ENCODE measurements at regions not wholly inside any gene's neighbourhood (a gene's known extent, or its start where the extent isn't known, plus 50 kb on each side); places are given as distances from the start of the nearest gene placed in this dataset.

GRCh38 chr14:58797010-58797429 is 159.3 kb downstream of the DACT1 start:
- no peaks in the 10 kb centered on the region for H3K79me2 ChIP-seq (replicated peaks; ENCODE audit: insufficient read depth, low read length)
- no peak for TF ChIP-seq SMC3 (conservative IDR thresholded peaks at IDR 0.05; ENCODE audit: poor library complexity)
- TF ChIP-seq TAF1 (IDR thresholded peaks at IDR 0.05; ENCODE audit: low read depth) = no peak
- TF ChIP-seq, protein P1, sequence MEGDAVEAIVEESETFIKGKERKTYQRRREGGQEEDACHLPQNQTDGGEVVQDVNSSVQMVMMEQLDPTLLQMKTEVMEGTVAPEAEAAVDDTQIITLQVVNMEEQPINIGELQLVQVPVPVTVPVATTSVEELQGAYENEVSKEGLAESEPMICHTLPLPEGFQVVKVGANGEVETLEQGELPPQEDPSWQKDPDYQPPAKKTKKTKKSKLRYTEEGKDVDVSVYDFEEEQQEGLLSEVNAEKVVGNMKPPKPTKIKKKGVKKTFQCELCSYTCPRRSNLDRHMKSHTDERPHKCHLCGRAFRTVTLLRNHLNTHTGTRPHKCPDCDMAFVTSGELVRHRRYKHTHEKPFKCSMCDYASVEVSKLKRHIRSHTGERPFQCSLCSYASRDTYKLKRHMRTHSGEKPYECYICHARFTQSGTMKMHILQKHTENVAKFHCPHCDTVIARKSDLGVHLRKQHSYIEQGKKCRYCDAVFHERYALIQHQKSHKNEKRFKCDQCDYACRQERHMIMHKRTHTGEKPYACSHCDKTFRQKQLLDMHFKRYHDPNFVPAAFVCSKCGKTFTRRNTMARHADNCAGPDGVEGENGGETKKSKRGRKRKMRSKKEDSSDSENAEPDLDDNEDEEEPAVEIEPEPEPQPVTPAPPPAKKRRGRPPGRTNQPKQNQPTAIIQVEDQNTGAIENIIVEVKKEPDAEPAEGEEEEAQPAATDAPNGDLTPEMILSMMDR (IDR thresholded peaks at IDR 0.05; ENCODE audit: poor library complexity, severe bottlenecking) = no peak
- no peak for TF ChIP-seq EP300 (conservative IDR thresholded peaks at IDR 0.05; ENCODE audit: poor library complexity, severe bottlenecking)
- no peak for TF ChIP-seq MXI1 (conservative IDR thresholded peaks at IDR 0.05; ENCODE audit: poor library complexity, severe bottlenecking)
- no peak for TF ChIP-seq REST (IDR thresholded peaks at IDR 0.05; ENCODE audit: borderline replicate concordance)
- TF ChIP-seq EZH2 (IDR thresholded peaks at IDR 0.05; ENCODE audit: borderline replicate concordance, insufficient read depth, low read length, poor library complexity, severe bottlenecking) = no peak
- no peak for TF ChIP-seq POLR2AphosphoS5 (IDR thresholded peaks at IDR 0.05)
- TF ChIP-seq RAD21 (conservative IDR thresholded peaks at IDR 0.05) = no peak

GRCh38 chr14:58798173-58798572 is 160.4 kb downstream of the DACT1 start:
- H3F3A ChIP-seq (ENCODE audit: insufficient read depth, low read length, poor library complexity, severe bottlenecking) = no peaks in the 10 kb centered on the region
- H3K79me2 ChIP-seq (replicated peaks; ENCODE audit: insufficient read depth, low read length) = no peaks in the 10 kb centered on the region
- no peak overlapping the region for H3K4me2 ChIP-seq (ENCODE audit: low read length)
- H3K27ac ChIP-seq (ENCODE audit: low read length) = no peak overlapping the region
- no peaks in the 10 kb centered on the region for H4K20me1 ChIP-seq (ENCODE audit: insufficient read depth)
- H3K4me3 ChIP-seq (ENCODE audit: low read length) = no peak overlapping the region
- H3K27me3 ChIP-seq (ENCODE audit: insufficient read depth, low read depth, low read length) = no peaks in the 10 kb centered on the region
- H3K9me3 ChIP-seq (ENCODE audit: low read length) = no peaks in the 10 kb centered on the region
- H2AFZ ChIP-seq (ENCODE audit: low read depth, low read length) = no peak overlapping the region
- H3K9ac ChIP-seq (ENCODE audit: low read length) = no peak overlapping the region
- no peak for TF ChIP-seq REST (IDR thresholded peaks at IDR 0.05; ENCODE audit: borderline replicate concordance)
- TF ChIP-seq, protein P1 (IDR thresholded peaks at IDR 0.05; ENCODE audit: poor library complexity, severe bottlenecking) = no peak
- TF ChIP-seq MXI1 (conservative IDR thresholded peaks at IDR 0.05; ENCODE audit: poor library complexity, severe bottlenecking) = no peak
- no peak for TF ChIP-seq POLR2AphosphoS5 (IDR thresholded peaks at IDR 0.05)
- no peaks in the 10 kb centered on the region for H3K9me2 ChIP-seq (ENCODE audit: insufficient read depth, low read length)
- no peaks in the 10 kb centered on the region for H3K36me3 ChIP-seq (ENCODE audit: insufficient read depth, low read length)

More at GRCh38 chr14:58797010-58797429, 159.3 kb downstream of the DACT1 start:
- Histone ChIP-seq H3K9me3 (ENCODE audit: low read length) (no peaks in the 10 kb centered on the region), H3K4me2 (ENCODE audit: low read length) (no peak overlapping the region), H3K36me3 (ENCODE audit: insufficient read depth, low read length) (no peaks in the 10 kb centered on the region), H3K9ac (ENCODE audit: low read length) (no peak overlapping the region), H3K4me3 (ENCODE audit: low read length) (no peak overlapping the region), H2AFZ (ENCODE audit: low read depth, low read length) (no peak overlapping the region), H3K27me3 (ENCODE audit: insufficient read depth, low read depth, low read length) (no peaks in the 10 kb centered on the region), H3F3A (ENCODE audit: insufficient read depth, low read length, poor library complexity, severe bottlenecking) (no peaks in the 10 kb centered on the region), H4K20me1 (ENCODE audit: insufficient read depth) (no peaks in the 10 kb centered on the region), H3K27ac (ENCODE audit: low read length) (no peak overlapping the region), H3K9me2 (ENCODE audit: insufficient read depth, low read length) (no peaks in the 10 kb centered on the region)
